ENCODE measurements at regions not wholly inside any gene's neighbourhood (a gene's known extent, or its start where the extent isn't known, plus 50 kb on each side); places are given as distances from the start of the nearest gene placed in this dataset.

- Histone ChIP-seq H2AFZ (ENCODE audit: control insufficient read depth, low read depth, low read length) (no peak overlapping the region), H3K4me3 (no peak overlapping the region), H3K27me3 (replicated peaks in 1 of 2; ENCODE audit: control insufficient read depth in 2 of 2, insufficient read depth in 2 of 2, low read length in 1 of 2) (no peaks in the 10 kb centered on the region), H3K36me3 (ENCODE audit: control insufficient read depth in 2 of 2, insufficient read depth in 2 of 2, low read length in 1 of 2) (no peaks in the 10 kb centered on the region), H3K9ac (ENCODE audit: control insufficient read depth, insufficient read depth, low read length) (no peak overlapping the region), H3K79me2 (ENCODE audit: control insufficient read depth, insufficient read depth, low read length) (no peaks in the 10 kb centered on the region), H4K20me1 (ENCODE audit: control insufficient read depth, insufficient read depth) (no peaks in the 10 kb centered on the region), H3K4me2 (ENCODE audit: control insufficient read depth, insufficient read depth) (no peak overlapping the region), H3K27ac (ENCODE audit: control insufficient read depth, insufficient read depth) (no peak overlapping the region), H3K9me3 (replicated peaks; ENCODE audit: control insufficient read depth, insufficient read depth, low read length) (no peaks in the 10 kb centered on the region), H3K4me1 (ENCODE audit: control insufficient read depth, insufficient read depth, low read length) (no peaks in the 10 kb centered on the region)
- ATAC-seq (no peak), DNase-seq (ENCODE audit: low read depth, low spot score) (no peak), FAIRE-seq (no peak)
- in situ Hi-C loops (cut with MboI) = no loop called here
- BruUV-seq (replicated peaks) = no TSS peak
- CTCF ChIA-PET = no interaction called here
- intact Hi-C loops (cut with micrococcal nuclease; ENCODE audit: unreplicated experiment) = no loop called here
- SMC1A ChIA-PET (ENCODE audit: uncharacterized antibody, unreplicated experiment) = no interaction called here
- TF ChIP-seq RELB (IDR thresholded peaks at IDR 0.05; ENCODE audit: low read depth) (no peak), USF2 (IDR thresholded peaks at IDR 0.05; ENCODE audit: borderline replicate concordance, low read depth, low read length) (no peak), SUPT20H (IDR thresholded peaks at IDR 0.05; ENCODE audit: borderline replicate concordance, control insufficient read depth, low read depth, low read length) (no peak), IRF5 (IDR thresholded peaks at IDR 0.05; ENCODE audit: borderline replicate concordance) (no peak), ATF3 (IDR thresholded peaks at IDR 0.05; ENCODE audit: borderline replicate concordance, extremely low read depth, low read depth, low read length) (no peak), WRNIP1 (IDR thresholded peaks at IDR 0.05; ENCODE audit: borderline replicate concordance, low read depth, low read length) (no peak), CBX5 (IDR thresholded peaks at IDR 0.05; ENCODE audit: low read depth) (no peak), TAF1 (IDR thresholded peaks at IDR 0.05; ENCODE audit: borderline replicate concordance, low read depth, low read length) (no peak)
- POLR2A ChIA-PET = no interaction called here
- RAD21 ChIA-PET (ENCODE audit: unreplicated experiment) = no interaction called here
These were observed 510.2 kb downstream of the RNF144B start for GRCh38 chr6:18897350-18897749.

Measured in GM12878 (cell line).